ENCODE measurements at regions not wholly inside any gene's neighbourhood (a gene's known extent, or its start where the extent isn't known, plus 50 kb on each side); places are given as distances from the start of the nearest gene placed in this dataset.

GRCh38 chr15:94620632-94621031, 389.3 kb downstream of the MCTP2 start:
- WGBS, 2 experiments (ENCODE audit: low coverage in 1 of 2, low lambda C conversion rate in 2 of 2, missing lambda C conversion rate in 2 of 2) = 19 to 28% methylated on average over 5 of the region's 5 CpGs
- DNase-seq = no peak
- H3K4me2 ChIP-seq (ENCODE audit: unreplicated experiment) = no peak overlapping the region
- no peaks in the 10 kb centered on the region for H3K27me3 ChIP-seq (replicated peaks; ENCODE audit: insufficient read depth)
- no peaks in the 10 kb centered on the region for H3K79me2 ChIP-seq (ENCODE audit: insufficient read depth)
- no peak overlapping the region for H3K4me3 ChIP-seq
- no peaks in the 10 kb centered on the region for H3K4me1 ChIP-seq (ENCODE audit: insufficient read depth)
- H3K36me3 ChIP-seq (ENCODE audit: low read depth) = no peaks in the 10 kb centered on the region
- H4K20me1 ChIP-seq (ENCODE audit: insufficient read depth) = no peaks in the 10 kb centered on the region
- no peak overlapping the region for H3K27ac ChIP-seq
- TF ChIP-seq EZH2phosphoT487 (IDR thresholded peaks at IDR 0.05; ENCODE audit: insufficient read depth, low read depth) = no peak
- TF ChIP-seq EZH2 (IDR thresholded peaks at IDR 0.05; ENCODE audit: insufficient read depth, poor library complexity, severe bottlenecking) = no peak
- no peaks in the 10 kb centered on the region for H3K9me2 ChIP-seq (ENCODE audit: insufficient read depth)
- H3K9ac ChIP-seq = no peak overlapping the region
- no peaks in the 10 kb centered on the region for H3K9me3 ChIP-seq (ENCODE audit: low read depth)
- no peaks in the 10 kb centered on the region for H3F3A ChIP-seq (ENCODE audit: insufficient read depth)
- in situ Hi-C loops (cut with MboI) = no loop called here
- H2AFZ ChIP-seq = no peak overlapping the region

- Histone ChIP-seq H2AFZ (no peak overlapping the region), H3K4me3 (no peak overlapping the region), H4K20me1 (ENCODE audit: insufficient read depth) (no peaks in the 10 kb centered on the region), H3F3A (ENCODE audit: insufficient read depth) (no peaks in the 10 kb centered on the region), H3K36me3 (ENCODE audit: low read depth) (no peaks in the 10 kb centered on the region), H3K79me2 (ENCODE audit: insufficient read depth) (no peaks in the 10 kb centered on the region), H3K9me3 (ENCODE audit: low read depth) (no peaks in the 10 kb centered on the region), H3K4me1 (ENCODE audit: insufficient read depth) (no peaks in the 10 kb centered on the region), H3K27ac (no peak overlapping the region), H3K9ac (no peak overlapping the region), H3K9me2 (ENCODE audit: insufficient read depth) (no peaks in the 10 kb centered on the region), H3K27me3 (replicated peaks; ENCODE audit: insufficient read depth) (no peaks in the 10 kb centered on the region), H3K4me2 (ENCODE audit: unreplicated experiment) (no peak overlapping the region)
- in situ Hi-C loops (cut with MboI) = no loop called here
- no peak for TF ChIP-seq EZH2 (IDR thresholded peaks at IDR 0.05; ENCODE audit: insufficient read depth, poor library complexity, severe bottlenecking)
- no peak for TF ChIP-seq EZH2phosphoT487 (IDR thresholded peaks at IDR 0.05; ENCODE audit: insufficient read depth, low read depth)
- DNase-seq = no peak
These were observed 390.4 kb downstream of the MCTP2 start for GRCh38 chr15:94621736-94622135.

- in situ Hi-C loops (cut with MboI) = no loop called here
- no peaks in the 10 kb centered on the region for H3K9me3 ChIP-seq (ENCODE audit: low read depth)
- H3K27ac ChIP-seq = no peak overlapping the region
- H3K4me2 ChIP-seq (ENCODE audit: unreplicated experiment) = no peak overlapping the region
- H2AFZ ChIP-seq = no peak overlapping the region
- no peaks in the 10 kb centered on the region for H4K20me1 ChIP-seq (ENCODE audit: insufficient read depth)
- TF ChIP-seq EZH2 (IDR thresholded peaks at IDR 0.05; ENCODE audit: insufficient read depth, poor library complexity, severe bottlenecking) = no peak
- TF ChIP-seq EZH2phosphoT487 (IDR thresholded peaks at IDR 0.05; ENCODE audit: insufficient read depth, low read depth) = no peak
- 47 to 52% methylated on average over 3 of the region's 3 CpGs for WGBS, 2 experiments (ENCODE audit: low coverage in 1 of 2, low lambda C conversion rate in 2 of 2, missing lambda C conversion rate in 2 of 2)
- no peak overlapping the region for H3K4me3 ChIP-seq
- H3F3A ChIP-seq (ENCODE audit: insufficient read depth) = no peaks in the 10 kb centered on the region
- no peak for DNase-seq
- H3K36me3 ChIP-seq (ENCODE audit: low read depth) = no peaks in the 10 kb centered on the region
- no peak overlapping the region for H3K9ac ChIP-seq
- no peaks in the 10 kb centered on the region for H3K4me1 ChIP-seq (ENCODE audit: insufficient read depth)
- no peaks in the 10 kb centered on the region for H3K27me3 ChIP-seq (replicated peaks; ENCODE audit: insufficient read depth)
- no peaks in the 10 kb centered on the region for H3K79me2 ChIP-seq (ENCODE audit: insufficient read depth)
- no peaks in the 10 kb centered on the region for H3K9me2 ChIP-seq (ENCODE audit: insufficient read depth)
These were observed 395.6 kb downstream of the MCTP2 start for GRCh38 chr15:94626949-94627348.

GRCh38 chr15:94631608-94632007, 400.2 kb downstream of the MCTP2 start:
- no peaks in the 10 kb centered on the region for H3K36me3 ChIP-seq (ENCODE audit: low read depth)
- WGBS, 2 experiments (ENCODE audit: low coverage in 1 of 2, low lambda C conversion rate in 2 of 2, missing lambda C conversion rate in 2 of 2) = 42 to 43% methylated on average over 6 of the region's 6 CpGs

GRCh38 chr15:94638183-94638582, 406.8 kb downstream of the MCTP2 start:
- no peaks in the 10 kb centered on the region for H3K4me1 ChIP-seq (ENCODE audit: insufficient read depth)
- no peaks in the 10 kb centered on the region for H3K27me3 ChIP-seq (replicated peaks; ENCODE audit: insufficient read depth)
- no peaks in the 10 kb centered on the region for H3K36me3 ChIP-seq (ENCODE audit: low read depth)
- H3F3A ChIP-seq (ENCODE audit: insufficient read depth) = no peaks in the 10 kb centered on the region
- DNase-seq = no peak
- no peak overlapping the region for H3K27ac ChIP-seq
- WGBS, 2 experiments (ENCODE audit: low coverage in 1 of 2, low lambda C conversion rate in 2 of 2, missing lambda C conversion rate in 2 of 2) = 26 to 33% methylated on average over 6 of the region's 6 CpGs
- no peaks in the 10 kb centered on the region for H3K9me2 ChIP-seq (ENCODE audit: insufficient read depth)
- H3K79me2 ChIP-seq (ENCODE audit: insufficient read depth) = no peaks in the 10 kb centered on the region
- H3K4me3 ChIP-seq = no peak overlapping the region
- in situ Hi-C loops (cut with MboI) = no loop called here
- no peak overlapping the region for H2AFZ ChIP-seq
- H3K9ac ChIP-seq = no peak overlapping the region
- no peak overlapping the region for H3K4me2 ChIP-seq (ENCODE audit: unreplicated experiment)
- H3K9me3 ChIP-seq (ENCODE audit: low read depth) = no peaks in the 10 kb centered on the region
- TF ChIP-seq EZH2phosphoT487 (IDR thresholded peaks at IDR 0.05; ENCODE audit: insufficient read depth, low read depth) (no peak), EZH2 (IDR thresholded peaks at IDR 0.05; ENCODE audit: insufficient read depth, poor library complexity, severe bottlenecking) (no peak)
- no peaks in the 10 kb centered on the region for H4K20me1 ChIP-seq (ENCODE audit: insufficient read depth)

More at GRCh38 chr15:94631608-94632007, 400.2 kb downstream of the MCTP2 start:
- no peaks in the 10 kb centered on the region for H3K79me2 ChIP-seq (ENCODE audit: insufficient read depth)
- no peaks in the 10 kb centered on the region for H4K20me1 ChIP-seq (ENCODE audit: insufficient read depth)
- no peak for TF ChIP-seq EZH2phosphoT487 (IDR thresholded peaks at IDR 0.05; ENCODE audit: insufficient read depth, low read depth)
- TF ChIP-seq EZH2 (IDR thresholded peaks at IDR 0.05; ENCODE audit: insufficient read depth, poor library complexity, severe bottlenecking) = no peak
- H2AFZ ChIP-seq = no peak overlapping the region
- no peaks in the 10 kb centered on the region for H3F3A ChIP-seq (ENCODE audit: insufficient read depth)
- no peak overlapping the region for H3K4me2 ChIP-seq (ENCODE audit: unreplicated experiment)
- no peaks in the 10 kb centered on the region for H3K4me1 ChIP-seq (ENCODE audit: insufficient read depth)
- in situ Hi-C loops (cut with MboI) = no loop called here
- no peak overlapping the region for H3K27ac ChIP-seq
- H3K4me3 ChIP-seq = no peak overlapping the region
- H3K9me2 ChIP-seq (ENCODE audit: insufficient read depth) = no peaks in the 10 kb centered on the region
- no peak for DNase-seq
- no peak overlapping the region for H3K9ac ChIP-seq
- no peaks in the 10 kb centered on the region for H3K27me3 ChIP-seq (replicated peaks; ENCODE audit: insufficient read depth)
- no peaks in the 10 kb centered on the region for H3K9me3 ChIP-seq (ENCODE audit: low read depth)

Data from GM23248 (cell line).